HCT116 (cell line): ENCODE measurements at regions not wholly inside any gene's neighbourhood (a gene's known extent, or its start where the extent isn't known, plus 50 kb on each side); places are given as distances from the start of the nearest gene placed in this dataset.
"Not testable (repeated sequence)": the region's sequence is repeated elsewhere in the genome, so short reads cannot be mapped to it uniquely, and the experiment has no call there.

Source experiments
- ATAC-seq: fragments of 200-7000 bp; cut with Tn5 transposase; 2 replicates; pipeline ENCODE4 v1.9.1; 2020; ENCODE audit warnings: mild to moderate bottlenecking, moderate library complexity
- BruUV-seq: library from RNA; stranded (reverse); fragments of 400-500 nt; replicated peaks from 2 replicates; lab custom pipeline; 2021; lab: Mats Ljungman, UMichigan
- CTCF ChIA-PET: fragments of 300-600 bp; sonication (Branson Sonifier 250); formaldehyde crosslinking; loops from one replicate; lab custom pipeline; 2021; ENCODE audit warnings: antibody characterized with exemption; lab: Charles Lee
- POLR2A ChIA-PET: fragments of 300-600, 350-600 bp; sonication (Branson Sonifier 250); formaldehyde crosslinking; loops from one replicate; lab custom pipeline; 2021; ENCODE audit warnings: antibody characterized with exemption; lab: Charles Lee
- RAD21 ChIA-PET, 2 experiments: fragments of 300-600 bp; sonication (Branson Sonifier 250); formaldehyde crosslinking; loops; one replicate each; lab custom pipeline; 2023; ENCODE audit warnings: low total read pairs in 2 of 2; ENCODE audit not compliant: uncharacterized antibody in 2 of 2, unreplicated experiment in 2 of 2, low non-redundant PET in 1 of 2; lab: Charles Lee
- DNase-seq: peaks from one replicate; pipeline ENCODE4 v3.0.0-alpha.2; 2010; ENCODE audit warnings: low read depth, low spot score
- H2AFZ ChIP-seq: fragments of 200-600 bp; shearing (Covaris generic), sonication (generic); 2 replicates; pipeline ENCODE4 v1.6.1; 2017; ENCODE audit warnings: low read depth, mixed run types, mixed read lengths, antibody characterized with exemption, low read length; ENCODE audit not compliant: poor library complexity, severe bottlenecking
- H3K27ac ChIP-seq: 2 replicates; pipeline ENCODE4 v1.5.1; 2012; ENCODE audit warnings: low read depth, low read length
- H3K27me3 ChIP-seq: fragments of 200-600 bp; sonication (generic); 2 replicates; pipeline ENCODE4 v1.6.1; 2016; ENCODE audit warnings: mixed run types, low read length, mixed read lengths; ENCODE audit not compliant: insufficient read depth
- H3K36me3 ChIP-seq, 2 experiments: fragments of 200-500 bp in 1 of 2; fragments of 200-600 bp in 1 of 2; sonication (Bioruptor generic) in 1 of 2; sonication (generic) in 1 of 2; 2 replicates each; pipeline versions ENCODE4 v1.5.1 to v1.6.1; 2014 to 2016; ENCODE audit warnings: low read length in 2 of 2, inconsistent platforms in 1 of 2, mixed read lengths in 1 of 2, mixed run types in 1 of 2; ENCODE audit not compliant: insufficient read depth in 2 of 2, control insufficient read depth in 1 of 2
- H3K4me1 ChIP-seq, 2 experiments: fragments of 200-600 bp in 1 of 2; sonication (generic) in 1 of 2; 2 replicates each; pipeline versions ENCODE4 v1.5.1 to v1.6.1; 2012 to 2017; ENCODE audit warnings: low read length in 2 of 2, inconsistent platforms in 1 of 2, mild to moderate bottlenecking in 1 of 2, mixed read lengths in 1 of 2, mixed run types in 1 of 2, moderate library complexity in 1 of 2; ENCODE audit not compliant: insufficient read depth in 2 of 2, control insufficient read depth in 1 of 2
- H3K4me2 ChIP-seq: fragments of 200-600 bp; sonication (generic); 2 replicates; pipeline ENCODE4 v1.6.1; 2017; ENCODE audit warnings: mixed run types, low read length, mixed read lengths
- H3K4me3 ChIP-seq, 2 experiments: fragments of 200-600 bp in 1 of 2; sonication (generic) in 1 of 2; replicated peaks in 1 of 2; 2 replicates each; pipeline ENCODE4 v1.5.1; 2011 to 2016; ENCODE audit warnings: low read length in 2 of 2, control low read depth in 1 of 2, low read depth in 1 of 2, mild to moderate bottlenecking in 1 of 2, mixed read lengths in 1 of 2, mixed run types in 1 of 2
- H3K79me2 ChIP-seq: fragments of 200-600 bp; sonication (generic); 2 replicates; pipeline ENCODE4 v1.6.1; 2017; ENCODE audit warnings: mild to moderate bottlenecking, mixed run types, low read length, moderate library complexity, mixed read lengths; ENCODE audit not compliant: insufficient read depth
- H3K9ac ChIP-seq: fragments of 200-600 bp; sonication (generic); 2 replicates; pipeline ENCODE4 v1.6.1; 2016; ENCODE audit warnings: low read length, mixed read lengths
- H3K9me2 ChIP-seq: fragments of 200-600 bp; sonication (generic), shearing (Covaris generic); 2 replicates; pipeline ENCODE4 v1.6.1; 2017; ENCODE audit warnings: mixed run types, mild to moderate bottlenecking, moderate library complexity; ENCODE audit not compliant: insufficient read depth
- H3K9me3 ChIP-seq, 2 experiments: fragments of 200-500 bp in 1 of 2; fragments of 200-600 bp in 1 of 2; sonication (Bioruptor generic) in 1 of 2; sonication (generic) in 1 of 2; 2 replicates each; pipeline ENCODE4 v1.6.1; 2014 to 2017; ENCODE audit warnings: low read length in 2 of 2, mixed read lengths in 2 of 2, inconsistent platforms in 1 of 2, low read depth in 1 of 2, mild to moderate bottlenecking in 1 of 2, mixed run types in 1 of 2, moderate library complexity in 1 of 2; ENCODE audit not compliant: control insufficient read depth in 1 of 2, insufficient read depth in 1 of 2
- H4K20me1 ChIP-seq: fragments of 200-600 bp; sonication (generic), shearing (Covaris generic); 2 replicates; pipeline ENCODE4 v1.6.1; 2017; ENCODE audit warnings: mixed run types, mild to moderate bottlenecking, moderate library complexity; ENCODE audit not compliant: insufficient read depth
- intact Hi-C: fragments of 100-400 bp; cut with micrococcal nuclease; formaldehyde crosslinking; loops from 2 replicates; pipeline ENCODE4 v1.10.0; 2022
- TF ChIP-seq, protein P1 (sequence below): IDR thresholded peaks from 2 replicates; pipeline ENCODE4 v1.6.1; 2011; ENCODE audit warnings: mild to moderate bottlenecking, low read length, moderate library complexity; ENCODE audit not compliant: insufficient replicate concordance; ENCODE audit errors: extremely low read depth
- TF ChIP-seq, protein P2 (sequence below), 3 experiments: fragments of 200-600 bp in 1 of 3; sonication (generic) in 1 of 3; IDR thresholded peaks in 2 of 3; conservative IDR thresholded peaks in 1 of 3; 2 replicates each; pipeline ENCODE4 v1.5.1; 2012 to 2017; ENCODE audit warnings: low read depth in 2 of 3, low read length in 2 of 3, antibody characterized with exemption in 1 of 3, borderline replicate concordance in 1 of 3, control low read depth in 1 of 3, mild to moderate bottlenecking in 1 of 3, mixed read lengths in 1 of 3, mixed run types in 1 of 3, moderate library complexity in 1 of 3; ENCODE audit not compliant: insufficient read depth in 1 of 3

DNA sequence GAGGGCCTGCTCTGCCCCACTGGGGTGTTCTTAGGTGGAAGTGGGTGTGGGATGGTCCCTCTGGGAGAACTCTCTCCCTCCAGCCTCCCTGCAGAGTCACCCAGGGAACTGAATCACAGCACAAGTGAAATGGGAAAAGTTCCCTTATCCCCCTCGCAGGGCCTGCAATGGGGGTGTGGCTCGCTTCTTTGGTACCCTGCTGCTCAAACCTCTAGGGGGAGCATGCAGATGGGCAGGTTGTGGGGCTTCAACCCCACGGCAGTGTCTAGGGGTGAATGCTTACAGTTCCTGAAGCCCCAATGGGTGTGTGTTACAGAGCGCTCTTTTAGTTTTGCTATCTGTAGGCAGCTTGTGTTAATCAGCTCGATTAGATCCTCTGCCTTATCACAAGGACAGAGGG is 59.0 kb upstream of the TINAGL1 start:
- H3K4me3 ChIP-seq, result no peak overlapping the region
- H3K27ac ChIP-seq, result no peak overlapping the region
- TF ChIP-seq, protein P1, sequence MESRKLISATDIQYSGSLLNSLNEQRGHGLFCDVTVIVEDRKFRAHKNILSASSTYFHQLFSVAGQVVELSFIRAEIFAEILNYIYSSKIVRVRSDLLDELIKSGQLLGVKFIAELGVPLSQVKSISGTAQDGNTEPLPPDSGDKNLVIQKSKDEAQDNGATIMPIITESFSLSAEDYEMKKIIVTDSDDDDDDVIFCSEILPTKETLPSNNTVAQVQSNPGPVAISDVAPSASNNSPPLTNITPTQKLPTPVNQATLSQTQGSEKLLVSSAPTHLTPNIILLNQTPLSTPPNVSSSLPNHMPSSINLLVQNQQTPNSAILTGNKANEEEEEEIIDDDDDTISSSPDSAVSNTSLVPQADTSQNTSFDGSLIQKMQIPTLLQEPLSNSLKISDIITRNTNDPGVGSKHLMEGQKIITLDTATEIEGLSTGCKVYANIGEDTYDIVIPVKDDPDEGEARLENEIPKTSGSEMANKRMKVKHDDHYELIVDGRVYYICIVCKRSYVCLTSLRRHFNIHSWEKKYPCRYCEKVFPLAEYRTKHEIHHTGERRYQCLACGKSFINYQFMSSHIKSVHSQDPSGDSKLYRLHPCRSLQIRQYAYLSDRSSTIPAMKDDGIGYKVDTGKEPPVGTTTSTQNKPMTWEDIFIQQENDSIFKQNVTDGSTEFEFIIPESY, result no peak
- TF ChIP-seq, protein P2, sequence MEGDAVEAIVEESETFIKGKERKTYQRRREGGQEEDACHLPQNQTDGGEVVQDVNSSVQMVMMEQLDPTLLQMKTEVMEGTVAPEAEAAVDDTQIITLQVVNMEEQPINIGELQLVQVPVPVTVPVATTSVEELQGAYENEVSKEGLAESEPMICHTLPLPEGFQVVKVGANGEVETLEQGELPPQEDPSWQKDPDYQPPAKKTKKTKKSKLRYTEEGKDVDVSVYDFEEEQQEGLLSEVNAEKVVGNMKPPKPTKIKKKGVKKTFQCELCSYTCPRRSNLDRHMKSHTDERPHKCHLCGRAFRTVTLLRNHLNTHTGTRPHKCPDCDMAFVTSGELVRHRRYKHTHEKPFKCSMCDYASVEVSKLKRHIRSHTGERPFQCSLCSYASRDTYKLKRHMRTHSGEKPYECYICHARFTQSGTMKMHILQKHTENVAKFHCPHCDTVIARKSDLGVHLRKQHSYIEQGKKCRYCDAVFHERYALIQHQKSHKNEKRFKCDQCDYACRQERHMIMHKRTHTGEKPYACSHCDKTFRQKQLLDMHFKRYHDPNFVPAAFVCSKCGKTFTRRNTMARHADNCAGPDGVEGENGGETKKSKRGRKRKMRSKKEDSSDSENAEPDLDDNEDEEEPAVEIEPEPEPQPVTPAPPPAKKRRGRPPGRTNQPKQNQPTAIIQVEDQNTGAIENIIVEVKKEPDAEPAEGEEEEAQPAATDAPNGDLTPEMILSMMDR (IDR thresholded peaks at IDR 0.05 in 2 of 3, conservative IDR thresholded peaks at IDR 0.05 in 1 of 3; ENCODE audit: borderline replicate concordance in 1 of 3, insufficient read depth in 1 of 3, low read depth in 2 of 3, low read length in 2 of 3), result peak in 1 of 3 experiments; percentile 30; a peak in 2 of 6 replicates
- ATAC-seq (peak; percentile 36; the same call in 1 of the 2 replicates), DNase-seq (no peak)
- no peak overlapping the region for H2AFZ ChIP-seq
- no peaks in the 10 kb centered on the region for H3K36me3 ChIP-seq
- H3K9me3 ChIP-seq, result no peaks in the 10 kb centered on the region
- no peaks in the 10 kb centered on the region for H3K27me3 ChIP-seq
- CTCF ChIA-PET, result interaction anchor here (0.6 kb wide), 1 partner anchor 60 kb away, joined by 3 read pairs; no protein-coding TSS in a partner anchor
- H3K9me2 ChIP-seq, result no peaks in the 10 kb centered on the region
- POLR2A ChIA-PET, result no interaction called here
- RAD21 ChIA-PET, result no interaction called here
- intact Hi-C loops, result no loop called here
- H3K4me1 ChIP-seq, result peaks cover 0 to 10% of the 10 kb centered on the region in 2 experiments; a peak in 1 of 4 replicates
- no peaks in the 10 kb centered on the region for H4K20me1 ChIP-seq
- H3K9ac ChIP-seq, result no peak overlapping the region
- no peaks in the 10 kb centered on the region for H3K79me2 ChIP-seq
- no peak overlapping the region for H3K4me2 ChIP-seq
- BruUV-seq, result no TSS peak

DNA sequence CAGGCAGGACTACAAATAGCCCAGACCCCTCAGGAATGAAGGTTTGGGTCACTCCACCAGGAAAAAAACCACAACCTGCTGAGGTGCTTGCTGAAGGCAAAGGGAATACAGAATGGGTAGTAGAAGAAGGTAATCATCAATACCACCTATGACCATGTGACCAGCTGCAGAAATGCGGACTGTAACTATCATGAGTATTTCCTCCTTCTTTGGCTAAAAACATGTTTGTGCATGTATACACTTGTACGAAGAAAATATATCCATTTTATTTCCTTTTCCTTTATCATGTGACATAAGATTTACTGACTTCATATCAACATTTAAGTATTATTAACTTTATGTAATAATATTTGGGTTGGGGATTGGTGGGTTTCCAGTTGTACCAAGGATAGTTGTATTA is 58.3 kb upstream of the TINAGL1 start:
- RAD21 ChIA-PET, H3K79me2 ChIP-seq, H3K9me2 ChIP-seq, BruUV-seq, POLR2A ChIA-PET, H3K36me3 ChIP-seq, H3K4me2 ChIP-seq, H3K4me3 ChIP-seq, intact Hi-C loops, H3K27me3 ChIP-seq, H4K20me1 ChIP-seq, H2AFZ ChIP-seq, ATAC-seq, H3K9ac ChIP-seq, H3K27ac ChIP-seq, H3K9me3 ChIP-seq, DNase-seq: not testable (repeated sequence)
- H3K4me1 ChIP-seq, result peaks cover 0 to 17% of the 10 kb centered on the region in 2 experiments; a peak in 3 of 4 replicates
- CTCF ChIA-PET, result interaction anchor here (0.6 kb wide), 1 partner anchor 61 kb away, joined by 3 read pairs; no protein-coding TSS in a partner anchor
